ENCODE measurements at regions not wholly inside any gene's neighbourhood (a gene's known extent, or its start where the extent isn't known, plus 50 kb on each side); places are given as distances from the start of the nearest gene placed in this dataset.

DNA sequence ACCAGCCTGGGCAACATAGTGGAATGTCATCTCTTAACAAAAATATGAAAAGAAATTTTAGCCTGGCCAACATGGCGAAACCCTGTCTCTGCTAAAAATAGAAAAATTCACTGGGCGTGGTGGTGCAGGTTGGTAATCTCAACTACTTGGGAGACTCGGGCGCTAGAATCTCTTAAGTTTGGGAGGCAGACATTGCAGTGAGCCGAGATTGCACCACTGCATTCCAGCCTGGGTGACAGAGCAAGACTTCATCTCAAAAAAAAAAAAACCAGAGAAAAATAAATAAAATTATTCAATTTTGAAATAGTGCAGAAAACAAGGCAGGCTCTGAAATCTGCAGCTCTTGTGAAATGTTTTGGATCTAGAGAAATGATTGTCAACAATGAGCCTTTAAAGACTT is 397.3 kb upstream of the AMELY start:
- no peaks in the 10 kb centered on the region for H3K9me2 ChIP-seq (ENCODE audit: low read depth, low read length)
- no peaks in the 10 kb centered on the region for H3K27me3 ChIP-seq (ENCODE audit: insufficient read depth, low read length)
- TF ChIP-seq EZH2 (IDR thresholded peaks at IDR 0.05; ENCODE audit: borderline replicate concordance, low read length) (no peak), CTCF (IDR thresholded peaks at IDR 0.05; ENCODE audit: low read length) (no peak)
- no peak overlapping the region for H3K27ac ChIP-seq (ENCODE audit: low read depth, low read length, poor library complexity, severe bottlenecking)
- no peaks in the 10 kb centered on the region for H3F3A ChIP-seq (ENCODE audit: insufficient read depth, low read length)
- no peak overlapping the region for H2AFZ ChIP-seq (ENCODE audit: low read length)
- peaks cover 47% of the 10 kb centered on the region for H3K36me3 ChIP-seq (ENCODE audit: insufficient read depth, low read length)
- no peak overlapping the region for H3K9ac ChIP-seq (ENCODE audit: low read length)
- no peak overlapping the region for H3K4me3 ChIP-seq (ENCODE audit: low read depth, low read length, poor library complexity, severe bottlenecking)
- H4K20me1 ChIP-seq (ENCODE audit: insufficient read depth, low read length): no peaks in the 10 kb centered on the region
- no peaks in the 10 kb centered on the region for H3K9me3 ChIP-seq (ENCODE audit: low read length)
- H3K4me2 ChIP-seq (ENCODE audit: low read length): no peak overlapping the region
- H3K79me2 ChIP-seq (ENCODE audit: insufficient read depth, low read length): peaks cover 6% of the 10 kb centered on the region; the same call in 1 of the 2 replicates
- no peaks in the 10 kb centered on the region for H3K4me1 ChIP-seq (ENCODE audit: insufficient read depth, low read length, severe bottlenecking)

GRCh38 chrY:7302306-7302705 is 390.8 kb upstream of the AMELY start:
- H3K27ac ChIP-seq (ENCODE audit: low read depth, low read length, poor library complexity, severe bottlenecking): no peak overlapping the region
- H3K79me2 ChIP-seq (ENCODE audit: insufficient read depth, low read length): peaks cover 13% of the 10 kb centered on the region; the same call in 1 of the 2 replicates
- H3K4me3 ChIP-seq (ENCODE audit: low read depth, low read length, poor library complexity, severe bottlenecking): no peak overlapping the region
- H2AFZ ChIP-seq (ENCODE audit: low read length): no peak overlapping the region
- TF ChIP-seq CTCF (IDR thresholded peaks at IDR 0.05; ENCODE audit: low read length) (no peak), EZH2 (IDR thresholded peaks at IDR 0.05; ENCODE audit: borderline replicate concordance, low read length) (no peak)
- no peak overlapping the region for H3K4me2 ChIP-seq (ENCODE audit: low read length)
- H3K9me2 ChIP-seq (ENCODE audit: low read depth, low read length): no peaks in the 10 kb centered on the region
- H3K4me1 ChIP-seq (ENCODE audit: insufficient read depth, low read length, severe bottlenecking): no peaks in the 10 kb centered on the region
- no peak overlapping the region for H3K9ac ChIP-seq (ENCODE audit: low read length)
- no peaks in the 10 kb centered on the region for H3K9me3 ChIP-seq (ENCODE audit: low read length)
- no peaks in the 10 kb centered on the region for H3F3A ChIP-seq (ENCODE audit: insufficient read depth, low read length)
- H3K27me3 ChIP-seq (ENCODE audit: insufficient read depth, low read length): no peaks in the 10 kb centered on the region
- no peaks in the 10 kb centered on the region for H4K20me1 ChIP-seq (ENCODE audit: insufficient read depth, low read length)
- peaks cover 43% of the 10 kb centered on the region for H3K36me3 ChIP-seq (ENCODE audit: insufficient read depth, low read length)

DNA sequence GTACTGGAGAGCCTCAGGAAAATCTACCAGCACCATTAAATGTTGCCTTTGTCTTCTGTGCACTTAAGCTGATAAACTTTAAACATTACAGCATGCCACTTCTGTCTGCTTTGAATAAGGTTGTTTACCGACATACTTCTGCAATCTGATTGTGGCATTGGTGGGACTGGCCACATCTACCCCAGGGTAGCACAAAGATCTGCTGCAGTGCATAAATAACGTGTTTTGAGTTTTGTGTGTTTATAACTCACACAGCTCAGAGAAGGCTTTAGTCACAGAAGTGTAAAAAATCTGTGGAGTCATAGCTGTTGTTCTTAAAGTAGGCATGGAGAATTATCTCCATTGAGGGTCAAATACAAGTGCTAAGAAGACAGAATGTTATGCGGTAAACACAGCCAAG is 388.4 kb upstream of the AMELY start:
- no peaks in the 10 kb centered on the region for H3K9me2 ChIP-seq (ENCODE audit: low read depth, low read length)
- no peak overlapping the region for H3K9ac ChIP-seq (ENCODE audit: low read length)
- H3K9me3 ChIP-seq (ENCODE audit: low read length): no peaks in the 10 kb centered on the region
- H3K27me3 ChIP-seq (ENCODE audit: insufficient read depth, low read length): no peaks in the 10 kb centered on the region
- no peak overlapping the region for H3K4me2 ChIP-seq (ENCODE audit: low read length)
- TF ChIP-seq CTCF (IDR thresholded peaks at IDR 0.05; ENCODE audit: low read length) (no peak), EZH2 (IDR thresholded peaks at IDR 0.05; ENCODE audit: borderline replicate concordance, low read length) (no peak)
- H3K4me3 ChIP-seq (ENCODE audit: low read depth, low read length, poor library complexity, severe bottlenecking): no peak overlapping the region
- H3K27ac ChIP-seq (ENCODE audit: low read depth, low read length, poor library complexity, severe bottlenecking): no peak overlapping the region
- H4K20me1 ChIP-seq (ENCODE audit: insufficient read depth, low read length): no peaks in the 10 kb centered on the region
- no peaks in the 10 kb centered on the region for H3K4me1 ChIP-seq (ENCODE audit: insufficient read depth, low read length, severe bottlenecking)
- peaks cover 31% of the 10 kb centered on the region for H3K36me3 ChIP-seq (ENCODE audit: insufficient read depth, low read length)
- H3K79me2 ChIP-seq (ENCODE audit: insufficient read depth, low read length): peaks cover 31% of the 10 kb centered on the region
- H2AFZ ChIP-seq (ENCODE audit: low read length): no peak overlapping the region
- H3F3A ChIP-seq (ENCODE audit: insufficient read depth, low read length): no peaks in the 10 kb centered on the region
